Tibial nerve (tissue), 3 donors: ENCODE measurements at regions not wholly inside any gene's neighbourhood (a gene's known extent, or its start where the extent isn't known, plus 50 kb on each side); places are given as distances from the start of the nearest gene placed in this dataset.

Experiments used
- CTCF ChIP-seq, 5 experiments: fragments of 200-600 bp in 3 of 5; fragments of 450-650 bp in 2 of 5; sonication (generic) in 3 of 5; IDR thresholded peaks; one replicate each; pipeline ENCODE4 v1.5.1; 2016 to 2019; ENCODE audit warnings: antibody characterized with exemption in 5 of 5, mild to moderate bottlenecking in 3 of 5, moderate library complexity in 2 of 5
- POLR2A ChIP-seq, 2 donors: fragments of 450-650 bp; IDR thresholded peaks; one replicate each; pipeline ENCODE4 v1.6.1; 2017; ENCODE audit warnings: antibody characterized with exemption in 2 of 2, mild to moderate bottlenecking in 2 of 2, moderate library complexity in 2 of 2

GRCh38 chr2:226383461-226383860, 416.2 kb downstream of the IRS1 start:
- TF ChIP-seq CTCF (IDR thresholded peaks at IDR 0.05) = no peak
- TF ChIP-seq POLR2A (IDR thresholded peaks at IDR 0.05) = no peak
